Testis (tissue), 2 donors: ENCODE measurements at regions not wholly inside any gene's neighbourhood (a gene's known extent, or its start where the extent isn't known, plus 50 kb on each side); places are given as distances from the start of the nearest gene placed in this dataset.

Experiments
- CTCF ChIP-seq, 3 experiments: fragments of 450-650 bp in 2 of 3; fragments of 200-600 bp in 1 of 3; sonication (generic) in 1 of 3; IDR thresholded peaks; one replicate each; pipeline ENCODE4 v1.5.1; 2016 to 2019; ENCODE audit warnings: antibody characterized with exemption in 3 of 3, mild to moderate bottlenecking in 2 of 3, moderate library complexity in 1 of 3
- POLR2A ChIP-seq: fragments of 450-650 bp; IDR thresholded peaks from one replicate; pipeline ENCODE4 v1.6.1; 2017; ENCODE audit warnings: antibody characterized with exemption, mild to moderate bottlenecking, moderate library complexity

DNA sequence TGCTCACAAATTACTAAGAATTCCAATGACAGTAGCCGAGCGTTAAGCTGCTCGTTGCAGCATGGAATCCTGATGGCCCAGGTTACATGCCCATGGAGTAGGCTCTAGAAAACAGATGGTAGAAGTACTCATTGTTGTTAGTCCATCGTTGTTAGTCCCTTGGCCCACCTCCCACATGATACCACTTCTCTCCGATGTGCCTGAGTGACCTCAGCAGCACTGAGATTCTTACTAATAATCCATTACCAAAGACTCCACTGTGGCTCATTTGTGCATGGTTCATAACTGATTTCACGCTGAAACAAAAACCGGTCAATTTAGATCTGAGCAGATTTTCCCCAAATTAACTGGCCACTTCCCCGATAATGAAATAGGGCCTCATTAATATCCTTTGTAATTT is 772.3 kb upstream of the CXADR start:
- no peak for TF ChIP-seq POLR2A
- no peak for TF ChIP-seq CTCF (IDR thresholded peaks at IDR 0.05)
